ENCODE measurements at regions not wholly inside any gene's neighbourhood (a gene's known extent, or its start where the extent isn't known, plus 50 kb on each side); places are given as distances from the start of the nearest gene placed in this dataset.

GRCh38 chr2:62558743-62559142 is 52.7 kb upstream of the TMEM17 start:
- no peaks in the 10 kb centered on the region for H3K9me2 ChIP-seq (replicated peaks; ENCODE audit: insufficient read depth, low read length)
- H3K4me3 ChIP-seq (ENCODE audit: low read length): no peak overlapping the region
- no peak overlapping the region for H2AFZ ChIP-seq (ENCODE audit: low read length)
- no peaks in the 10 kb centered on the region for H3K27me3 ChIP-seq (replicated peaks; ENCODE audit: insufficient read depth, low read length)
- no peaks in the 10 kb centered on the region for H3K9me3 ChIP-seq (replicated peaks; ENCODE audit: insufficient read depth, low read length)
- H3K36me3 ChIP-seq (replicated peaks; ENCODE audit: insufficient read depth, low read length): no peaks in the 10 kb centered on the region
- H3K79me2 ChIP-seq (ENCODE audit: low read length): no peaks in the 10 kb centered on the region
- H3K4me2 ChIP-seq (ENCODE audit: low read depth, low read length): no peak overlapping the region
- no peaks in the 10 kb centered on the region for H4K20me1 ChIP-seq (ENCODE audit: insufficient read depth, low read length)
- H3K4me1 ChIP-seq (ENCODE audit: low read length): no peaks in the 10 kb centered on the region
- DNase-seq: no peak
- no peaks in the 10 kb centered on the region for H3F3A ChIP-seq (ENCODE audit: insufficient read depth, low read length)
- no peak overlapping the region for H3K9ac ChIP-seq (ENCODE audit: low read length)
- H3K27ac ChIP-seq (ENCODE audit: low read length): no peak overlapping the region
- no peak for TF ChIP-seq EZH2phosphoT487 (IDR thresholded peaks at IDR 0.05; ENCODE audit: low read length)
- TF ChIP-seq EZH2 (optimal IDR thresholded peaks at IDR 0.05; ENCODE audit: low read depth, low read length): no peak
- no peak for TF ChIP-seq CTCF (IDR thresholded peaks at IDR 0.05; ENCODE audit: low read length)

DNA sequence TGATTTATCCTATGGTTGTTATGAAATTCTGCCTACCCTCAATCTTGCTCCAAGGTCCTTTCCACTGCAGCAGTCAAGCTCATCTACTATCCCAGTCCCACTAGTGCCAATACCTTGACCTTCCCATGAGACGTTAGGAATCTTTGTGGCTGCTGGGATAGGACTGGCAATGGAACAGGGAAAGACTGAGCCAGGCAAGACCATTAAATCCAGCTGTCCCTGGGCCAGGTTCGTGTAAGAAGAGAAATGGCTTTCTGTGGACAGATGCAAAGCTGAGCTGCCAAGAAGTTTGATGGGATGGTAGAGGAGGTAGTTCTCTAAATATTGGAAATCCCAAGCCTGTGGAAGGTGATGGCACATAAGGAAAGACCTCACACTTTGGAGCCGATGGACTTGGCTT is 50.1 kb upstream of the TMEM17 start:
- no peaks in the 10 kb centered on the region for H3K79me2 ChIP-seq (ENCODE audit: low read length)
- H3K9me2 ChIP-seq (replicated peaks; ENCODE audit: insufficient read depth, low read length): no peaks in the 10 kb centered on the region
- no peaks in the 10 kb centered on the region for H3K27me3 ChIP-seq (replicated peaks; ENCODE audit: insufficient read depth, low read length)
- no peaks in the 10 kb centered on the region for H4K20me1 ChIP-seq (ENCODE audit: insufficient read depth, low read length)
- no peaks in the 10 kb centered on the region for H3K9me3 ChIP-seq (replicated peaks; ENCODE audit: insufficient read depth, low read length)
- no peak overlapping the region for H3K4me2 ChIP-seq (ENCODE audit: low read depth, low read length)
- no peaks in the 10 kb centered on the region for H3K4me1 ChIP-seq (ENCODE audit: low read length)
- TF ChIP-seq CTCF (IDR thresholded peaks at IDR 0.05; ENCODE audit: low read length) (no peak), EZH2 (optimal IDR thresholded peaks at IDR 0.05; ENCODE audit: low read depth, low read length) (no peak), EZH2phosphoT487 (IDR thresholded peaks at IDR 0.05; ENCODE audit: low read length) (no peak)
- H3K9ac ChIP-seq (ENCODE audit: low read length): no peak overlapping the region
- no peak overlapping the region for H2AFZ ChIP-seq (ENCODE audit: low read length)
- no peak overlapping the region for H3K4me3 ChIP-seq (ENCODE audit: low read length)
- no peaks in the 10 kb centered on the region for H3K36me3 ChIP-seq (replicated peaks; ENCODE audit: insufficient read depth, low read length)
- H3K27ac ChIP-seq (ENCODE audit: low read length): no peak overlapping the region
- no peak for DNase-seq
- H3F3A ChIP-seq (ENCODE audit: insufficient read depth, low read length): no peaks in the 10 kb centered on the region

All from MM.1S (cell line).